H1 (cell line): ENCODE measurements at regions not wholly inside any gene's neighbourhood (a gene's known extent, or its start where the extent isn't known, plus 50 kb on each side); places are given as distances from the start of the nearest gene placed in this dataset.

Experiments used
- CTCF ChIA-PET: fragments of 300-600 bp; sonication (Branson Sonifier 250); formaldehyde crosslinking; loops from one replicate; lab custom pipeline; 2021; ENCODE audit not compliant: partially characterized antibody; lab: Charles Lee
- POLR2A ChIA-PET: fragments of 300-600 bp; sonication (Branson Sonifier 250); formaldehyde crosslinking; loops from one replicate; lab custom pipeline; 2021; ENCODE audit warnings: inconsistent platforms; ENCODE audit not compliant: partially characterized antibody; lab: Charles Lee
- DNase-seq, 2 experiments: peaks; one replicate each; pipeline versions ENCODE4 v3.0.0 to v3.0.0-alpha.2; 2010 to 2022; ENCODE audit warnings: low spot score in 2 of 2, low read depth in 1 of 2, mixed read lengths in 1 of 2
- FAIRE-seq: peaks from 2 replicates; lab custom pipeline; 2011; peaks lifted over from hg19 to GRCh38; lab: Jason Lieb, UNC
- H2AFZ ChIP-seq: 2 replicates; pipeline ENCODE4 v1.8.1; 2012; ENCODE audit warnings: low read length, inconsistent platforms
- H2AK5ac ChIP-seq: 2 replicates; pipeline ENCODE4 v1.6.1; 2013; ENCODE audit warnings: low read depth, low read length
- H2BK120ac ChIP-seq: replicated peaks from 2 replicates; pipeline ENCODE3; 2013; ENCODE audit warnings: low read depth, low read length, inconsistent platforms
- H2BK12ac ChIP-seq: 2 replicates; pipeline ENCODE4 v1.6.1; 2013; ENCODE audit warnings: low read depth, low read length
- H2BK15ac ChIP-seq: 2 replicates; pipeline ENCODE4 v1.6.1; 2013; ENCODE audit warnings: low read length
- H2BK20ac ChIP-seq: 2 replicates; pipeline ENCODE4 v1.6.1; 2013; ENCODE audit warnings: low read length
- H2BK5ac ChIP-seq: 2 replicates; pipeline ENCODE4 v1.6.1; 2013; ENCODE audit warnings: low read depth, low read length
- H3K14ac ChIP-seq: 2 replicates; pipeline ENCODE4 v1.6.1; 2013; ENCODE audit warnings: inconsistent platforms; ENCODE audit not compliant: insufficient read length
- H3K18ac ChIP-seq: 2 replicates; pipeline ENCODE4 v1.6.1; 2013; ENCODE audit warnings: low read length; ENCODE audit errors: extremely low read depth
- H3K23ac ChIP-seq: 2 replicates; pipeline ENCODE4 v1.6.1; 2013; ENCODE audit warnings: inconsistent platforms; ENCODE audit not compliant: insufficient read length
- H3K23me2 ChIP-seq: 2 replicates; pipeline ENCODE4 v1.6.1; 2013; ENCODE audit warnings: low read depth, low read length
- H3K27ac ChIP-seq: 2 replicates; pipeline ENCODE4 v1.6.1; 2011; ENCODE audit warnings: low read depth, low read length, inconsistent platforms
- H3K27me3 ChIP-seq, 4 experiments: replicated peaks in 1 of 4; 1 replicate in 1 of 4; 2 replicates in 3 of 4; pipeline versions ENCODE4 v1.6.1 to v1.8.1; 2011 to 2013; ENCODE audit warnings: low read length in 3 of 4, mild to moderate bottlenecking in 3 of 4, inconsistent platforms in 2 of 4, mixed read lengths in 2 of 4, moderate library complexity in 1 of 4; ENCODE audit not compliant: control insufficient read depth in 3 of 4, insufficient read depth in 3 of 4; ENCODE audit errors: extremely low read depth in 1 of 4
- H3K36me3 ChIP-seq, 4 experiments: 2 replicates each; pipeline versions ENCODE4 v1.6.1 to v1.8.1; 2011 to 2013; ENCODE audit warnings: mild to moderate bottlenecking in 4 of 4, low read length in 3 of 4, moderate library complexity in 2 of 4, control low read depth in 1 of 4, inconsistent platforms in 1 of 4; ENCODE audit not compliant: insufficient read depth in 4 of 4, control insufficient read depth in 2 of 4
- H3K4ac ChIP-seq: replicated peaks from 2 replicates; pipeline ENCODE3; 2013; ENCODE audit warnings: low read length, low read depth, mixed read lengths, inconsistent platforms; ENCODE audit not compliant: insufficient read length
- H3K4me1 ChIP-seq, 4 experiments: replicated peaks in 1 of 4; 1 replicate in 1 of 4; 2 replicates in 3 of 4; pipeline versions ENCODE4 v1.6.1 to v1.8.1; 2011 to 2013; ENCODE audit warnings: low read length in 3 of 4, inconsistent platforms in 2 of 4, mixed read lengths in 1 of 4; ENCODE audit not compliant: insufficient read depth in 4 of 4, control insufficient read depth in 3 of 4
- H3K4me2 ChIP-seq, 2 experiments: 2 replicates each; pipeline versions ENCODE4 v1.6.1 to v1.8.1; 2011 to 2013; ENCODE audit warnings: low read depth in 2 of 2, low read length in 2 of 2, control low read depth in 1 of 2, inconsistent platforms in 1 of 2, mild to moderate bottlenecking in 1 of 2; ENCODE audit not compliant: insufficient read depth in 1 of 2
- H3K4me3 ChIP-seq, 4 experiments: fragments of 200-600, 300-600 bp in 1 of 4; sonication (generic), shearing (Covaris generic), sonication (Bioruptor Twin) in 1 of 4; 2 replicates each; pipeline versions ENCODE4 v1.5.1 to v1.8.1; 2011 to 2016; ENCODE audit warnings: low read length in 4 of 4, low read depth in 3 of 4, control low read depth in 2 of 4, inconsistent platforms in 2 of 4, mild to moderate bottlenecking in 2 of 4, mixed read lengths in 1 of 4, moderate library complexity in 1 of 4; ENCODE audit not compliant: insufficient read depth in 2 of 4; ENCODE audit errors: extremely low read depth in 1 of 4
- H3K56ac ChIP-seq: replicated peaks from 2 replicates; pipeline ENCODE3; 2013; ENCODE audit warnings: low read depth, mild to moderate bottlenecking, mixed read lengths, low read length, inconsistent platforms; ENCODE audit not compliant: insufficient read length
- H3K79me1 ChIP-seq: 2 replicates; pipeline ENCODE4 v1.6.1; 2013; ENCODE audit warnings: low read depth, low read length, control low read depth
- H3K79me2 ChIP-seq, 2 experiments: 2 replicates each; pipeline versions ENCODE4 v1.6.1 to v1.8.1; 2012 to 2013; ENCODE audit warnings: low read length in 2 of 2, mild to moderate bottlenecking in 2 of 2, inconsistent platforms in 1 of 2; ENCODE audit not compliant: insufficient read depth in 2 of 2, control insufficient read depth in 1 of 2
- H3K9ac ChIP-seq, 4 experiments: replicated peaks in 1 of 4; 1 replicate in 1 of 4; 2 replicates in 3 of 4; pipeline versions ENCODE4 v1.6.1 to v1.8.1; 2011 to 2013; ENCODE audit warnings: low read depth in 3 of 4, low read length in 3 of 4, control low read depth in 2 of 4, mild to moderate bottlenecking in 2 of 4, moderate library complexity in 2 of 4, inconsistent platforms in 1 of 4; ENCODE audit errors: extremely low read depth in 1 of 4
- H3K9me3 ChIP-seq, 2 experiments: 2 replicates each; pipeline versions ENCODE4 v1.6.1 to v1.8.1; 2012 to 2013; ENCODE audit warnings: mild to moderate bottlenecking in 2 of 2, moderate library complexity in 2 of 2, control low read depth in 1 of 2, inconsistent platforms in 1 of 2, low read depth in 1 of 2, low read length in 1 of 2, mixed read lengths in 1 of 2; ENCODE audit not compliant: insufficient read depth in 2 of 2
- H4K20me1 ChIP-seq, 2 experiments: replicated peaks in 1 of 2; 2 replicates each; pipeline versions ENCODE3 to v1.8.1; 2011 to 2013; ENCODE audit warnings: inconsistent platforms in 2 of 2, low read length in 2 of 2, mild to moderate bottlenecking in 1 of 2; ENCODE audit not compliant: insufficient read depth in 2 of 2, control insufficient read depth in 1 of 2
- H4K5ac ChIP-seq: 2 replicates; pipeline ENCODE4 v1.6.1; 2013; ENCODE audit warnings: low read length, low read depth, mixed read lengths, inconsistent platforms; ENCODE audit not compliant: insufficient read length
- H4K8ac ChIP-seq: 2 replicates; pipeline ENCODE4 v1.8.0; 2013; ENCODE audit warnings: mild to moderate bottlenecking, moderate library complexity, low read length, inconsistent platforms; ENCODE audit not compliant: insufficient read depth; ENCODE audit errors: extremely low read depth
- H4K91ac ChIP-seq: replicated peaks from 2 replicates; pipeline ENCODE3; 2013; ENCODE audit warnings: low read length, mixed read lengths, inconsistent platforms; ENCODE audit not compliant: insufficient read length
- CHD1 ChIP-seq: IDR thresholded peaks from 2 replicates; pipeline ENCODE4 v1.6.1; 2012; ENCODE audit warnings: low read depth, low read length, improper control_type of control experiment
- EZH2 ChIP-seq: fragments of 200-600 bp; sonication (generic); IDR thresholded peaks from 2 replicates; pipeline ENCODE4 v1.7.1; 2012; ENCODE audit warnings: low read depth, mild to moderate bottlenecking, moderate library complexity, low read length, inconsistent platforms; ENCODE audit not compliant: severe bottlenecking
- KDM4A ChIP-seq: IDR thresholded peaks from one replicate; pipeline ENCODE4 v1.7.1; 2012; ENCODE audit warnings: low read depth, mild to moderate bottlenecking, moderate library complexity, low read length, inconsistent platforms; ENCODE audit not compliant: severe bottlenecking
- MAFK ChIP-seq: IDR thresholded peaks from 2 replicates; pipeline ENCODE4 v1.6.1; 2012; ENCODE audit warnings: low read depth, mild to moderate bottlenecking, improper control_type of control experiment, low read length
- PHF8 ChIP-seq: fragments of 200-600 bp; sonication (generic); conservative IDR thresholded peaks from 2 replicates; pipeline ENCODE4 v1.7.1; 2012; ENCODE audit warnings: low read depth, mild to moderate bottlenecking, inconsistent platforms, low read length, moderate library complexity
- RAD21 ChIP-seq, 2 experiments: IDR thresholded peaks in 1 of 2; conservative IDR thresholded peaks in 1 of 2; 2 replicates each; pipeline ENCODE4 v1.6.1; 2011; ENCODE audit warnings: low read depth in 2 of 2, low read length in 2 of 2, improper control_type of control experiment in 1 of 2, inconsistent platforms in 1 of 2, mild to moderate bottlenecking in 1 of 2, moderate library complexity in 1 of 2
- WGBS, 2 experiments: shearing (Covaris generic) in 1 of 2; methylation state at CpG; one replicate each; pipeline versions ENCODE4 v1.1.6 to v1.1.7; 2013 to 2015; ENCODE audit warnings: low lambda C conversion rate in 2 of 2, mixed read lengths in 2 of 2, inconsistent platforms in 1 of 2, low coverage in 1 of 2, missing lambda C conversion rate in 1 of 2; ENCODE audit not compliant: insufficient replicate concordance in 2 of 2, insufficient coverage in 1 of 2, insufficient read length in 1 of 2; ENCODE audit errors: extremely low coverage in 1 of 2, missing lambda C conversion rate in 1 of 2; 5-methylcytosine and 5-hydroxymethylcytosine counted together

- Histone ChIP-seq H3K27me3 (no peaks in the 10 kb centered on the region), H2AK5ac (no peak overlapping the region), H4K20me1 (no peaks in the 10 kb centered on the region), H3K36me3 (no peaks in the 10 kb centered on the region), H4K91ac (no peak overlapping the region), H2BK15ac (no peak overlapping the region), H3K23ac (no peak overlapping the region), H3K79me2 (no peaks in the 10 kb centered on the region), H3K27ac (no peak overlapping the region), H3K4me2 (no peak overlapping the region), H3K79me1 (no peaks in the 10 kb centered on the region), H3K4me1 (no peaks in the 10 kb centered on the region), H3K9ac (no peak overlapping the region), H2BK20ac (no peak overlapping the region), H2BK12ac (no peak overlapping the region), H3K4me3 (no peak overlapping the region), H3K56ac (no peak overlapping the region), H2BK120ac (no peak overlapping the region), H4K8ac (no peak overlapping the region), H3K14ac (no peak overlapping the region), H3K9me3 (no peaks in the 10 kb centered on the region), H2AFZ (peak overlapping the region; percentile 25; the same call in 1 of the 2 replicates), H2BK5ac (no peak overlapping the region), H3K4ac (no peak overlapping the region), H4K5ac (no peak overlapping the region), H3K23me2 (no peaks in the 10 kb centered on the region), H3K18ac (no peak overlapping the region)
- TF ChIP-seq RAD21 (IDR thresholded peaks at IDR 0.05 in 1 of 2, conservative IDR thresholded peaks at IDR 0.05 in 1 of 2; ENCODE audit: low read depth in 2 of 2, low read length in 2 of 2) = no peak
- no peak for TF ChIP-seq PHF8
- TF ChIP-seq CHD1 = no peak
- TF ChIP-seq MAFK = no peak
- TF ChIP-seq KDM4A = no peak
- TF ChIP-seq EZH2 = no peak
- no peak for FAIRE-seq
- WGBS, 2 experiments = 83% methylated on average over 3 of the region's 3 CpGs; no CpG with 5 or more reads in 1 of the 2 experiments
- CTCF ChIA-PET = interaction anchor here (1.0 to 2.1 kb wide), 2 partner anchors 10 to 172 kb away, joined by 3 to 5 read pairs; no protein-coding TSS in a partner anchor
- no peak for DNase-seq
- POLR2A ChIA-PET = no interaction called here
Measured at GRCh38 chr2:149767516-149767974, 180.0 kb upstream of the MMADHC start.
